ENCODE measurements at regions not wholly inside any gene's neighbourhood (a gene's known extent, or its start where the extent isn't known, plus 50 kb on each side); places are given as distances from the start of the nearest gene placed in this dataset.

GRCh38 chr18:35780937-35781336 is 191.5 kb upstream of the RMP24 start:
- H3K9me3 ChIP-seq: no peaks in the 10 kb centered on the region
- no peak for TF ChIP-seq JUN (IDR thresholded peaks at IDR 0.05)
- no peak for TF ChIP-seq MYC (IDR thresholded peaks at IDR 0.05; ENCODE audit: borderline replicate concordance, low read length)
- no peak for TF ChIP-seq NPAS2 (CRISPR knock-in tag; IDR thresholded peaks at IDR 0.05; ENCODE audit: borderline replicate concordance)
- TF ChIP-seq RNF2 (IDR thresholded peaks at IDR 0.05; ENCODE audit: borderline replicate concordance, low read depth): no peak
- TF ChIP-seq ZC3H11A (IDR thresholded peaks at IDR 0.05): no peak
- no peak for TF ChIP-seq EHMT2 (IDR thresholded peaks at IDR 0.05; ENCODE audit: low read depth)
- no peak for TF ChIP-seq FOSL2 (IDR thresholded peaks at IDR 0.05)
- TF ChIP-seq FOSL2 (CRISPR knock-in tag; IDR thresholded peaks at IDR 0.05): no peak
- TF ChIP-seq RFX5 (IDR thresholded peaks at IDR 0.05): no peak
- TF ChIP-seq RARB (CRISPR knock-in tag; IDR thresholded peaks at IDR 0.05): no peak
- no peak for TF ChIP-seq HOXA7 (CRISPR knock-in tag; IDR thresholded peaks at IDR 0.05)
- no peak for TF ChIP-seq FOXS1 (CRISPR knock-in tag; IDR thresholded peaks at IDR 0.05)
- TF ChIP-seq PHF8 (IDR thresholded peaks at IDR 0.05; ENCODE audit: borderline replicate concordance, low read depth): no peak
- no peak for TF ChIP-seq HOXB13 (CRISPR knock-in tag; IDR thresholded peaks at IDR 0.05; ENCODE audit: low read depth)
- no peak for TF ChIP-seq KDM1A (IDR thresholded peaks at IDR 0.05; ENCODE audit: low read depth)
- TF ChIP-seq MAX (IDR thresholded peaks at IDR 0.05): no peak
- no peak for TF ChIP-seq POLR2AphosphoS2 (conservative IDR thresholded peaks at IDR 0.05; ENCODE audit: low read length)
- TF ChIP-seq SREBF2 (IDR thresholded peaks at IDR 0.05): no peak
- TF ChIP-seq, protein P1, sequence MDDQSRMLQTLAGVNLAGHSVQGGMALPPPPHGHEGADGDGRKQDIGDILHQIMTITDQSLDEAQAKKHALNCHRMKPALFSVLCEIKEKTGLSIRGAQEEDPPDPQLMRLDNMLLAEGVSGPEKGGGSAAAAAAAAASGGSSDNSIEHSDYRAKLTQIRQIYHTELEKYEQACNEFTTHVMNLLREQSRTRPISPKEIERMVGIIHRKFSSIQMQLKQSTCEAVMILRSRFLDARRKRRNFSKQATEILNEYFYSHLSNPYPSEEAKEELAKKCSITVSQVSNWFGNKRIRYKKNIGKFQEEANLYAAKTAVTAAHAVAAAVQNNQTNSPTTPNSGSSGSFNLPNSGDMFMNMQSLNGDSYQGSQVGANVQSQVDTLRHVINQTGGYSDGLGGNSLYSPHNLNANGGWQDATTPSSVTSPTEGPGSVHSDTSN (IDR thresholded peaks at IDR 0.05): no peak
- no peak for TF ChIP-seq MAFK (IDR thresholded peaks at IDR 0.05; ENCODE audit: partially characterized antibody)
- no peak for TF ChIP-seq SMC3 (IDR thresholded peaks at IDR 0.05)
- 48% methylated on average over 5 of the region's 5 CpGs for WGBS (ENCODE audit: missing lambda C conversion rate)
- CTCF ChIA-PET: no interaction called here
- FAIRE-seq: no peak
- H3K4me1 ChIP-seq: no peaks in the 10 kb centered on the region
- H3K4me2 ChIP-seq: no peak overlapping the region
- DNase-seq (ENCODE audit: low read depth in 1 of 2, low spot score in 1 of 2): no peak
- H3K27ac ChIP-seq: no peak overlapping the region
- H3K4me3 ChIP-seq: no peak overlapping the region
- POLR2A ChIA-PET: no interaction called here
- ATAC-seq: no peak

DNA sequence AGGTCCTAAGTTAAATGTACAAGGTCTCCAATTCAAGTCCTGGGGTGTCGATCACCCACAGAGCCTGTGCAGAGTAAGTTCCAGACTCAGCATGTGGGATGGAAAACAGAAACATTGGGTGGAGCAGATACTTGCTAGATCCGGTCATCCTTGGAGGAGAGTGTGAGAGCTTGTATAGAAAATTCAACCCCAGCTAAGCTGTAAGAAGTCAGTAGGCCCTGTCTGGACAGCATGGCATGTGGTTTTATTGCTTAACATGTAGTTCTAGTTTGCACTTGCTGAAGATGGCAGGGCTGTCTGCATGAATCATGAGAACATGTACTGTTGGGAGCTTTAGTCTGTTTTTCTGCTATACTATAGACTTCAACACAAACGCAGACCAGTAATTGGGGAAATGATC is 189.6 kb upstream of the RMP24 start:
- DNase-seq (ENCODE audit: low read depth in 1 of 2, low spot score in 1 of 2) (no peak), FAIRE-seq (no peak), ATAC-seq (no peak)
- ChIA-PET CTCF (no interaction called here), POLR2A (no interaction called here)
- Histone ChIP-seq H3K27ac (no peak overlapping the region), H3K4me1 (no peaks in the 10 kb centered on the region), H3K9me3 (no peaks in the 10 kb centered on the region), H3K4me3 (no peak overlapping the region), H3K4me2 (no peak overlapping the region)
- TF ChIP-seq JUN (IDR thresholded peaks at IDR 0.05): no peak
- no peak for TF ChIP-seq CHD4 (IDR thresholded peaks at IDR 0.05; ENCODE audit: borderline replicate concordance)
- no peak for TF ChIP-seq POLR2AphosphoS2 (conservative IDR thresholded peaks at IDR 0.05; ENCODE audit: low read length)
- TF ChIP-seq, protein P1 (IDR thresholded peaks at IDR 0.05): no peak
- no peak for TF ChIP-seq HOXB5 (CRISPR knock-in tag; IDR thresholded peaks at IDR 0.05)
- TF ChIP-seq ZNF302 (CRISPR knock-in tag; IDR thresholded peaks at IDR 0.05): no peak
- no peak for TF ChIP-seq RARB (CRISPR knock-in tag; IDR thresholded peaks at IDR 0.05)
- TF ChIP-seq SREBF2 (IDR thresholded peaks at IDR 0.05): no peak
- no peak for TF ChIP-seq RAD21 (conservative IDR thresholded peaks at IDR 0.05 in 1 of 2, IDR thresholded peaks at IDR 0.05 in 1 of 2)
- no peak for TF ChIP-seq TP53 (CRISPR knock-in tag; IDR thresholded peaks at IDR 0.05)
- 13% methylated on average over 3 of the region's 3 CpGs for WGBS (ENCODE audit: missing lambda C conversion rate)
